ENCODE measurements at regions not wholly inside any gene's neighbourhood (a gene's known extent, or its start where the extent isn't known, plus 50 kb on each side); places are given as distances from the start of the nearest gene placed in this dataset.

DNA sequence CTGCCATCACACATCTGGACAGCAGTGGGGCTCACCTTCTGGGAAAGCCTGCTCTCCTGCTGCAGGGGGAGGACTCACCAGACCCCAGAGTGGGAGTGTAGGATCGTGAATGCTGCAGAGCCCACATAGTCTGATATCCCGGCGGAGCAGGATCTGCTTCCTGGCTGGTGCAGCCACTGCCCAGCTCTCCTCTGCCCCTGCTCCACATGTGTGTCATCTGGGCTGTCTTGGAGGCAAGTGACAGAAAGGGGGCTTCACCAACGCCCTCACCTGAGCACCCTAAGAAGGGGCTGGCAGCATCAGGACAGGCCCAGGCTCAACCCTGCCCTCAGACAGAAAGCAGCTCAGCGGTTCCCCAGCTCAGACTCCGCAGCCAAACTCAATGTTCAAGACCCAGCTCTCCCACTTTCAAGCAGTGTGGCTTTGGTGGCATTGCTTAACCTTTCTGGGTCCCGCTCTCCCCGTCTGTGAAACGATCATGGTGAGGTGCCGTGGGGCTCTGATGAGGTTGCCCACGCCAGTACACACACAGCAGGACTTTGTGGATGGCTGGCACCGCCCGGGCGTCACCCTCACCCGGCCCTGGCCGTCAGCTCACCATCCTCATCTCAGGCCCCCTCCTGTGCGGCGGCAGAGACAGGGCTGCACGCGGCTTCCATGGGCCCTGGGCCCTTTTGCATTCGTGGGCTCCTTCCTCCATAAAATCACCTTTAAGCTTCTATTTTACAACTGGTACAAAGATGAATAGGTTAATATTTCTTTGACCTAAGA lies 91.0 kb upstream of the SFSWAP start:
- no peaks in the 10 kb centered on the region for H3K36me3 ChIP-seq
- DNase-seq (ENCODE audit: low spot score) (no peak), ATAC-seq (ENCODE audit: insufficient number of reproducible peaks, low FRiP score, low read depth) (no peak)
- TF ChIP-seq CTCF (IDR thresholded peaks at IDR 0.05) = no peak
- H3K9me3 ChIP-seq = no peaks in the 10 kb centered on the region
- H3K27me3 ChIP-seq (replicated peaks; ENCODE audit: insufficient read depth) = no peaks in the 10 kb centered on the region
- H3K4me1 ChIP-seq (ENCODE audit: control insufficient read depth in 1 of 2, low read depth in 2 of 2) = peaks cover 0 to 3% of the 10 kb centered on the region in 2 donors
- no peak overlapping the region for H3K27ac ChIP-seq
- no peak overlapping the region for H3K4me3 ChIP-seq

- no peaks in the 10 kb centered on the region for H3K9me3 ChIP-seq
- H3K4me3 ChIP-seq = no peak overlapping the region
- H3K27me3 ChIP-seq (replicated peaks; ENCODE audit: insufficient read depth) = no peaks in the 10 kb centered on the region
- TF ChIP-seq CTCF (IDR thresholded peaks at IDR 0.05) = no peak
- DNase-seq (ENCODE audit: low spot score) (no peak), ATAC-seq (ENCODE audit: insufficient number of reproducible peaks, low FRiP score, low read depth) (no peak)
- H3K27ac ChIP-seq = no peak overlapping the region
- peaks cover 0 to 7% of the 10 kb centered on the region in 2 donors for H3K4me1 ChIP-seq (ENCODE audit: control insufficient read depth in 1 of 2, low read depth in 2 of 2)
- no peaks in the 10 kb centered on the region for H3K36me3 ChIP-seq
These were observed 90.4 kb upstream of the SFSWAP start for GRCh38 chr12:131620520-131620919.

- DNase-seq (ENCODE audit: low spot score) = no peak
- Histone ChIP-seq H3K4me3 (no peak overlapping the region), H3K27ac (no peak overlapping the region), H3K4me1 (ENCODE audit: control insufficient read depth in 1 of 2, low read depth in 2 of 2) (peaks cover 0 to 7% of the 10 kb centered on the region in 2 donors), H3K27me3 (replicated peaks; ENCODE audit: insufficient read depth) (no peaks in the 10 kb centered on the region), H3K36me3 (no peaks in the 10 kb centered on the region), H3K9me3 (no peaks in the 10 kb centered on the region)
- ATAC-seq (ENCODE audit: insufficient number of reproducible peaks, low FRiP score, low read depth) = no peak
- no peak for TF ChIP-seq CTCF (IDR thresholded peaks at IDR 0.05)
These were observed 89.8 kb upstream of the SFSWAP start for GRCh38 chr12:131620946-131621681.

DNA sequence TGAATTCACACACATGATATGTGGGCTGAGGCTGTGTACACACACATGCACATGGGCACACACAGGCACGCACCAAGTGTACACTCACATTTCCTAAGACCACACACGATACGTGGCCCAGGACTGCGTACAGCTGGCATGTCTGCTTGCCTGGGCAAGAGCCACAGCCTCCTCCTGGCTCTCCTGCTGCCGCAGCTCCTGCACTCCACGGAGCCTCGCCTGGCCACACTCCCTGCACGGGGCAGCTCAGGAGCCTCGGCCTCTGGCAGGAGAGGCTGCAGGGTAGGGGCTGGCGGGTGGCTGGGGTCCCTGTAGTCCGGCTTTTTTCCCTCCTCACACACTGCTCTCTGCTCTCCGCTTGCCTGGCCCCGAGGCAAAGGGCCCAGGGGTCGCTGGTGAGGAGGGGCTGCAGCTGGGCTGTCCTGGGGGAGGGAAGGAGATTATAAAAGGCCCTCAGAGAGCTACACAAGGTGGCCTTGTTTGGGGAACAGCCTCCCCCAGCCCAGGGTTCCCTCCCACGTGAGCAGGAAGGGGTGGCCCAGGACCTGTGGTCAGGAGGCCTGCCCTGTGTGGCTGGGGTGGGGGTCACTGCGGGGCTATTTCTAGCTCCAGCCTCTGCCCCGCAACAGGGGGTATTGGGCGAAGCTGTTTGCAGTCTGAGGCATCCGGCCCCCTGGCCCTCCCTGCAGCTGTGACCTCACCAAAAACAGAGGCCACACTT lies 89.0 kb upstream of the SFSWAP start:
- no peaks in the 10 kb centered on the region for H3K27me3 ChIP-seq (replicated peaks; ENCODE audit: insufficient read depth)

More for the DNA sequence above, 89.0 kb upstream of the SFSWAP start:
- ATAC-seq (ENCODE audit: insufficient number of reproducible peaks, low FRiP score, low read depth) (no peak), DNase-seq (ENCODE audit: low spot score) (no peak)
- H3K36me3 ChIP-seq = no peaks in the 10 kb centered on the region
- no peak overlapping the region for H3K27ac ChIP-seq
- no peaks in the 10 kb centered on the region for H3K9me3 ChIP-seq
- TF ChIP-seq CTCF (IDR thresholded peaks at IDR 0.05) = no peak
- H3K4me1 ChIP-seq (ENCODE audit: control insufficient read depth in 1 of 2, low read depth in 2 of 2) = peaks cover 0 to 7% of the 10 kb centered on the region in 2 donors
- no peak overlapping the region for H3K4me3 ChIP-seq

All from thoracic aorta (tissue), 2 donors.